H9 (cell line): ENCODE measurements at regions not wholly inside any gene's neighbourhood (a gene's known extent, or its start where the extent isn't known, plus 50 kb on each side); places are given as distances from the start of the nearest gene placed in this dataset.

ENCODE experiments used
- DNase-seq: peaks from one replicate; pipeline ENCODE4 v3.0.0-alpha.2; 2017
- H2AFZ ChIP-seq: one replicate; pipeline ENCODE4 v1.6.1; 2013; ENCODE audit warnings: mild to moderate bottlenecking, low read length, control low read depth, moderate library complexity
- H2AK5ac ChIP-seq: 2 replicates; pipeline ENCODE4 v1.6.1; 2013; ENCODE audit warnings: low read length, control low read depth, mixed read lengths; ENCODE audit not compliant: insufficient read length
- H2BK120ac ChIP-seq: one replicate; pipeline ENCODE4 v1.6.1; 2013; ENCODE audit warnings: low read depth, mild to moderate bottlenecking, low read length, control low read depth, inconsistent platforms; ENCODE audit not compliant: poor library complexity, severe bottlenecking
- H2BK12ac ChIP-seq: 2 replicates; pipeline ENCODE4 v1.6.1; 2013; ENCODE audit warnings: low read length, control low read depth, mixed read lengths, low read depth; ENCODE audit not compliant: insufficient read length
- H2BK15ac ChIP-seq: 2 replicates; pipeline ENCODE4 v1.6.1; 2013; ENCODE audit warnings: low read depth, low read length, control low read depth
- H2BK20ac ChIP-seq: one replicate; pipeline ENCODE4 v1.6.1; 2013; ENCODE audit warnings: low read depth, mild to moderate bottlenecking, low read length, control low read depth, inconsistent platforms; ENCODE audit not compliant: poor library complexity, severe bottlenecking
- H2BK5ac ChIP-seq: 2 replicates; pipeline ENCODE4 v1.6.1; 2013; ENCODE audit warnings: low read length, control low read depth, mixed read lengths; ENCODE audit not compliant: insufficient read length
- H3K14ac ChIP-seq: 2 replicates; pipeline ENCODE4 v1.6.1; 2013; ENCODE audit warnings: low read length, control low read depth; ENCODE audit not compliant: insufficient read depth
- H3K18ac ChIP-seq: 2 replicates; pipeline ENCODE4 v1.6.1; 2013; ENCODE audit warnings: low read depth, mild to moderate bottlenecking, mixed read lengths, low read length, control low read depth; ENCODE audit not compliant: insufficient read length
- H3K23ac ChIP-seq: 2 replicates; pipeline ENCODE4 v1.6.1; 2013; ENCODE audit warnings: low read length, control low read depth, mixed read lengths, low read depth; ENCODE audit not compliant: insufficient read length
- H3K23me2 ChIP-seq: 2 replicates; pipeline ENCODE4 v1.6.1; 2013; ENCODE audit warnings: low read depth, mild to moderate bottlenecking, mixed read lengths, low read length, control low read depth; ENCODE audit not compliant: insufficient read length, poor library complexity, severe bottlenecking
- H3K27ac ChIP-seq: 2 replicates; pipeline ENCODE4 v1.5.1; 2013; ENCODE audit warnings: low read length, control low read depth, mixed read lengths, low read depth; ENCODE audit not compliant: insufficient read length
- H3K27me3 ChIP-seq: 2 replicates; pipeline ENCODE4 v1.6.1; 2013; ENCODE audit warnings: low read length, control low read depth, inconsistent platforms; ENCODE audit not compliant: insufficient read depth
- H3K4ac ChIP-seq: 2 replicates; pipeline ENCODE4 v1.6.1; 2013; ENCODE audit warnings: low read depth, mild to moderate bottlenecking, control low read depth, inconsistent platforms, low read length, moderate library complexity
- H3K4me1 ChIP-seq: 2 replicates; pipeline ENCODE4 v1.6.1; 2013; ENCODE audit warnings: low read length, control low read depth, inconsistent platforms; ENCODE audit not compliant: insufficient read depth
- H3K4me2 ChIP-seq: 2 replicates; pipeline ENCODE4 v1.6.1; 2013; ENCODE audit warnings: low read length, control low read depth, mixed read lengths; ENCODE audit not compliant: insufficient read length, insufficient read depth
- H3K56ac ChIP-seq: 2 replicates; pipeline ENCODE4 v1.6.1; 2013; ENCODE audit warnings: low read depth, mild to moderate bottlenecking, mixed read lengths, low read length, control low read depth; ENCODE audit not compliant: insufficient read length
- H3K79me1 ChIP-seq: 2 replicates; pipeline ENCODE4 v1.6.1; 2013; ENCODE audit warnings: low read depth, mild to moderate bottlenecking, moderate library complexity, low read length, control low read depth, inconsistent platforms; ENCODE audit not compliant: insufficient read depth, poor library complexity, severe bottlenecking
- H3K79me2 ChIP-seq: 2 replicates; pipeline ENCODE4 v1.6.1; 2013; ENCODE audit warnings: low read length, control low read depth, inconsistent platforms; ENCODE audit not compliant: insufficient read depth
- H3K9ac ChIP-seq: 2 replicates; pipeline ENCODE4 v1.6.1; 2013; ENCODE audit warnings: low read length, control low read depth, mixed read lengths; ENCODE audit not compliant: insufficient read length; ENCODE audit errors: extremely low read depth
- H3K9me3 ChIP-seq: one replicate; pipeline ENCODE4 v1.6.1; 2013; ENCODE audit warnings: low read depth, low read length, inconsistent platforms; ENCODE audit not compliant: control insufficient read depth
- H3T11ph ChIP-seq: one replicate; pipeline ENCODE4 v1.6.1; 2013; ENCODE audit warnings: mild to moderate bottlenecking, low read length, control low read depth, inconsistent platforms
- H4K20me1 ChIP-seq: one replicate; pipeline ENCODE4 v1.6.1; 2013; ENCODE audit not compliant: control insufficient read depth, insufficient read length, insufficient read depth
- H4K5ac ChIP-seq: 2 replicates; pipeline ENCODE4 v1.6.1; 2013; ENCODE audit warnings: low read depth, mild to moderate bottlenecking, mixed read lengths, low read length, control low read depth; ENCODE audit not compliant: insufficient read length
- H4K8ac ChIP-seq: replicated peaks from 2 replicates; pipeline ENCODE4 v1.6.1; 2013; ENCODE audit warnings: low read length, control low read depth, mixed read lengths, low read depth; ENCODE audit not compliant: insufficient read length
- H4K91ac ChIP-seq: 2 replicates; pipeline ENCODE4 v1.6.1; 2013; ENCODE audit warnings: low read depth, mild to moderate bottlenecking, moderate library complexity, mixed read lengths, low read length, control low read depth; ENCODE audit not compliant: insufficient read length
- H3K27ac Mint-ChIP-seq, 3 experiments: 2 replicates in 2 of 3; 3 replicates in 1 of 3; pipeline ENCODE4 v1.8.0; 2020 to 2021; ENCODE audit warnings: mixed read lengths in 3 of 3, mild to moderate bottlenecking in 1 of 3, moderate library complexity in 1 of 3
- H3K27me3 Mint-ChIP-seq: 2 replicates; pipeline ENCODE4 v1.8.0; 2021; ENCODE audit warnings: low read depth, mild to moderate bottlenecking, moderate library complexity, mixed read lengths
- H3K36me3 Mint-ChIP-seq, 3 experiments: 2 replicates in 2 of 3; 3 replicates in 1 of 3; pipeline ENCODE4 v1.8.0; 2020 to 2021; ENCODE audit warnings: low read depth in 3 of 3, mixed read lengths in 3 of 3; ENCODE audit not compliant: insufficient read depth in 1 of 3
- H3K4me1 Mint-ChIP-seq, 2 experiments: 2 replicates each; pipeline ENCODE4 v1.8.0; 2020; ENCODE audit warnings: mixed read lengths in 2 of 2
- H3K4me3 Mint-ChIP-seq, 2 experiments: 2 replicates in 1 of 2; 3 replicates in 1 of 2; pipeline ENCODE4 v1.8.0; 2020 to 2021; ENCODE audit warnings: mild to moderate bottlenecking in 2 of 2, mixed read lengths in 2 of 2, moderate library complexity in 1 of 2
- H3K9me3 Mint-ChIP-seq, 2 experiments: 2 replicates in 1 of 2; 3 replicates in 1 of 2; pipeline ENCODE4 v1.8.0; 2020; ENCODE audit warnings: mild to moderate bottlenecking in 2 of 2, mixed read lengths in 2 of 2, moderate library complexity in 1 of 2
- CTCF ChIP-seq: fragments of 200-600 bp; sonication (generic); conservative IDR thresholded peaks from 3 replicates; pipeline ENCODE4 v1.8.0; 2021; ENCODE audit warnings: antibody characterized with exemption, mild to moderate bottlenecking
- WGBS: extraction: QIAGEN DNeasy Blood & Tissue Kit; methylation state at CpG from one replicate; pipeline ENCODE4 v1.1.7; 2013; ENCODE audit warnings: missing lambda C conversion rate, low lambda C conversion rate, mixed read lengths; ENCODE audit not compliant: insufficient read length; ENCODE audit errors: extremely low coverage; 5-methylcytosine and 5-hydroxymethylcytosine counted together

GRCh38 chr5:173456181-173456580, 128.0 kb upstream of the STC2 start:
- Histone ChIP-seq H3K27ac (no peak overlapping the region), H3K79me1 (no peaks in the 10 kb centered on the region), H4K20me1 (no peaks in the 10 kb centered on the region), H3T11ph (no peak overlapping the region), H3K23ac (no peak overlapping the region), H3K4me1 (no peaks in the 10 kb centered on the region), H3K56ac (no peak overlapping the region), H2BK15ac (no peak overlapping the region), H3K27me3 (no peaks in the 10 kb centered on the region), H2AFZ (no peak overlapping the region), H2AK5ac (no peak overlapping the region), H2BK20ac (no peak overlapping the region), H2BK120ac (no peak overlapping the region), H3K23me2 (no peaks in the 10 kb centered on the region), H3K9ac (no peak overlapping the region), H4K5ac (no peak overlapping the region), H3K9me3 (no peaks in the 10 kb centered on the region), H2BK5ac (no peak overlapping the region), H4K91ac (no peak overlapping the region), H2BK12ac (no peak overlapping the region), H3K4ac (no peak overlapping the region), H3K14ac (no peak overlapping the region), H4K8ac (no peak overlapping the region), H3K18ac (no peak overlapping the region), H3K4me2 (no peak overlapping the region), H3K79me2 (no peaks in the 10 kb centered on the region)
- H3K4me1 Mint-ChIP-seq, result peaks cover 4 to 7% of the 10 kb centered on the region in 2 experiments
- no peaks in the 10 kb centered on the region for H3K9me3 Mint-ChIP-seq
- H3K27me3 Mint-ChIP-seq, result peaks cover 11% of the 10 kb centered on the region; the same call in 1 of the 2 replicates
- H3K27ac Mint-ChIP-seq, result no peak overlapping the region
- TF ChIP-seq CTCF, result no peak
- WGBS, result no CpG with 5 or more reads among the region's 4 CpGs
- H3K4me3 Mint-ChIP-seq, result no peak overlapping the region
- H3K36me3 Mint-ChIP-seq, result no peaks in the 10 kb centered on the region
- no peak for DNase-seq
